ENCODE measurements at regions not wholly inside any gene's neighbourhood (a gene's known extent, or its start where the extent isn't known, plus 50 kb on each side); places are given as distances from the start of the nearest gene placed in this dataset.

GRCh38 chr15:29959384-29960137 lies 123.2 kb upstream of the GOLGA8J start:
- DNase-seq (ENCODE audit: low read depth): no peak

- no peak for DNase-seq (ENCODE audit: low read depth)
Observed at GRCh38 chr15:29952225-29952624, 130.0 kb upstream of the TJP1 start.

GRCh38 chr15:29945943-29946596 lies 123.8 kb upstream of the TJP1 start:
- no peak for DNase-seq (ENCODE audit: low read depth)

GRCh38 chr15:29944925-29945324 lies 122.7 kb upstream of the TJP1 start:
- DNase-seq (ENCODE audit: low read depth): no peak

GRCh38 chr15:29942548-29942947 lies 120.3 kb upstream of the TJP1 start:
- no peak for DNase-seq (ENCODE audit: low read depth)

GRCh38 chr15:29942143-29942542 lies 119.9 kb upstream of the TJP1 start:
- DNase-seq (ENCODE audit: low read depth): no peak

- DNase-seq (ENCODE audit: low read depth): peak; percentile 79
Observed at GRCh38 chr15:29939404-29939803, 117.1 kb upstream of the TJP1 start.

- DNase-seq (ENCODE audit: low read depth): no peak
Observed at GRCh38 chr15:29938361-29939335, 116.4 kb upstream of the TJP1 start.

GRCh38 chr15:29937956-29938355 lies 115.7 kb upstream of the TJP1 start:
- DNase-seq (ENCODE audit: low read depth): peak; percentile 38

- peak; percentile 43 for DNase-seq (ENCODE audit: low read depth)
Observed at GRCh38 chr15:29936353-29937049, 114.2 kb upstream of the TJP1 start.

GRCh38 chr15:29935296-29936004 lies 113.2 kb upstream of the TJP1 start:
- DNase-seq (ENCODE audit: low read depth): no peak

- DNase-seq (ENCODE audit: low read depth): peak; percentile 92
Observed at GRCh38 chr15:29934251-29934650, 112.0 kb upstream of the TJP1 start.

- DNase-seq (ENCODE audit: low read depth): no peak
Observed at GRCh38 chr15:29933042-29933803, 111.0 kb upstream of the TJP1 start.

GRCh38 chr15:29926083-29926388 lies 103.8 kb upstream of the TJP1 start:
- DNase-seq (ENCODE audit: low read depth): no peak

GRCh38 chr15:29925227-29926082 lies 103.2 kb upstream of the TJP1 start:
- DNase-seq (ENCODE audit: low read depth): peak; percentile 82

GRCh38 chr15:29924750-29925149 lies 102.5 kb upstream of the TJP1 start:
- DNase-seq (ENCODE audit: low read depth): peak; percentile 76

GRCh38 chr15:29922191-29922590 lies 99.9 kb upstream of the TJP1 start:
- no peak for DNase-seq (ENCODE audit: low read depth)

- DNase-seq (ENCODE audit: low read depth): peak; percentile 58
Observed at GRCh38 chr15:29921130-29921601, 98.9 kb upstream of the TJP1 start.

GRCh38 chr15:29920515-29920914 lies 98.2 kb upstream of the TJP1 start:
- peak; percentile 79 for DNase-seq (ENCODE audit: low read depth)
